HepG2 (cell line): ENCODE measurements at regions not wholly inside any gene's neighbourhood (a gene's known extent, or its start where the extent isn't known, plus 50 kb on each side); places are given as distances from the start of the nearest gene placed in this dataset.

Source experiments
- BHLHE40 ChIP-seq: IDR thresholded peaks from 2 replicates; pipeline ENCODE4 v1.6.1; 2011; ENCODE audit warnings: low read length, improper control_type of control experiment
- EED ChIP-seq: sonication (generic); formaldehyde crosslinking; IDR thresholded peaks from 2 replicates; pipeline ENCODE4 v1.5.0; 2020; ENCODE audit warnings: mild to moderate bottlenecking, missing genetic modification reagents
- ETV6 ChIP-seq: sonication (generic); formaldehyde crosslinking; conservative IDR thresholded peaks from 2 replicates; pipeline ENCODE4 v1.4.0; 2020; ENCODE audit warnings: missing genetic modification reagents
- NFYB ChIP-seq: sonication (generic); formaldehyde crosslinking; IDR thresholded peaks from 2 replicates; pipeline ENCODE4 v1.4.0; 2020; ENCODE audit warnings: missing genetic modification reagents
- POLR2A ChIP-seq, 2 experiments: IDR thresholded peaks; 2 replicates each; pipeline ENCODE4 v1.6.1; 2011; ENCODE audit warnings: low read depth in 2 of 2, low read length in 2 of 2, mild to moderate bottlenecking in 1 of 2, moderate library complexity in 1 of 2; ENCODE audit not compliant: insufficient read depth in 1 of 2
- TARDBP ChIP-seq: sonication (generic); formaldehyde crosslinking; IDR thresholded peaks from 2 replicates; pipeline ENCODE4 v1.8.0; 2022; ENCODE audit warnings: mild to moderate bottlenecking, missing genetic modification reagents
- ZNF550 ChIP-seq: sonication (generic); formaldehyde crosslinking; IDR thresholded peaks from 2 replicates; pipeline ENCODE4 v1.4.0; 2020; ENCODE audit warnings: mild to moderate bottlenecking, missing genetic modification reagents, borderline replicate concordance
- TF ChIP-seq, protein P1 (sequence below): sonication (generic); formaldehyde crosslinking; IDR thresholded peaks from 2 replicates; pipeline ENCODE4 v1.4.0; 2020; ENCODE audit warnings: missing genetic modification reagents, borderline replicate concordance
- TF ChIP-seq, protein P2 (sequence below): sonication (generic); formaldehyde crosslinking; IDR thresholded peaks from 2 replicates; pipeline ENCODE4 v1.9.0; 2021; ENCODE audit warnings: mild to moderate bottlenecking, missing genetic modification reagents
- TF ChIP-seq, protein P3 (sequence below): sonication (generic); formaldehyde crosslinking; IDR thresholded peaks from 2 replicates; pipeline ENCODE4 v1.5.0; 2020; ENCODE audit warnings: mild to moderate bottlenecking, missing genetic modification reagents, moderate library complexity
- TF ChIP-seq, protein P4 (sequence below): sonication (generic); formaldehyde crosslinking; IDR thresholded peaks from 2 replicates; pipeline ENCODE4 v1.5.0; 2020; ENCODE audit warnings: mild to moderate bottlenecking, missing genetic modification reagents, borderline replicate concordance

DNA sequence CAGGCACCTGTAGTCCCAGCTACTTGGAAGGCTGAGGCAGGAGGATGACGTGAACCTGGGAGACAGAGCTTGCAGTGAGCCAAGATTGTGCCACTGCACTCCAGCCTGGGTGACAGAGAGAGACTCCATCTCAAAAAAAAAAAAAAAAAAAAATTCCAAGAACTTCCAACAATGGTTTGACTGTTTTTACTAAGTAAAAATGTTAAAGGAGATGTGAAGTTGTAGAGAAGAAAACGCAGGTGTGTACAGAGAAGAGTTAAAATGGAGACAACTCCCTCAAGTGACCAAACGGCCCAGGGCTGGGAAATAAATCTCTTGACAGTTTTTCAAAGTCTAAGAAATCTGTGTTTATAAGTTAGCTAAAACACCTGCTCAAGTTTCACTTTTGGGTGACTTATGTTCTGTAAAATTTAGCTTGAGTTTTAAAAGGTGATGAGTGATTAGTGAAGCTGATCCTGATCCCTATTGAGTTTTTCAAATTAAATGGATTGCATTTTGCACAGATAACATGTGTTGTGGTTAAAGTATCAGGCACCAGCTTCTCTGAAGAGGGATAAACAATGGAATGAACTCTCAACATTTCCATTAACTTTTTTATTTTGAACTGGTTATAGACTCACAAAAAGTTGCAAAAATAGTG lies 255.2 kb upstream of the CD180 start:
- TF ChIP-seq ETV6 (CRISPR knock-in tag): no peak
- TF ChIP-seq TARDBP: no peak
- no peak for TF ChIP-seq EED (CRISPR knock-in tag)
- TF ChIP-seq, protein P1, sequence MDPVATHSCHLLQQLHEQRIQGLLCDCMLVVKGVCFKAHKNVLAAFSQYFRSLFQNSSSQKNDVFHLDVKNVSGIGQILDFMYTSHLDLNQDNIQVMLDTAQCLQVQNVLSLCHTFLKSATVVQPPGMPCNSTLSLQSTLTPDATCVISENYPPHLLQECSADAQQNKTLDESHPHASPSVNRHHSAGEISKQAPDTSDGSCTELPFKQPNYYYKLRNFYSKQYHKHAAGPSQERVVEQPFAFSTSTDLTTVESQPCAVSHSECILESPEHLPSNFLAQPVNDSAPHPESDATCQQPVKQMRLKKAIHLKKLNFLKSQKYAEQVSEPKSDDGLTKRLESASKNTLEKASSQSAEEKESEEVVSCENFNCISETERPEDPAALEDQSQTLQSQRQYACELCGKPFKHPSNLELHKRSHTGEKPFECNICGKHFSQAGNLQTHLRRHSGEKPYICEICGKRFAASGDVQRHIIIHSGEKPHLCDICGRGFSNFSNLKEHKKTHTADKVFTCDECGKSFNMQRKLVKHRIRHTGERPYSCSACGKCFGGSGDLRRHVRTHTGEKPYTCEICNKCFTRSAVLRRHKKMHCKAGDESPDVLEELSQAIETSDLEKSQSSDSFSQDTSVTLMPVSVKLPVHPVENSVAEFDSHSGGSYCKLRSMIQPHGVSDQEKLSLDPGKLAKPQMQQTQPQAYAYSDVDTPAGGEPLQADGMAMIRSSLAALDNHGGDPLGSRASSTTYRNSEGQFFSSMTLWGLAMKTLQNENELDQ (CRISPR knock-in tag): no peak
- no peak for TF ChIP-seq ZNF550
- no peak for TF ChIP-seq BHLHE40
- no peak for TF ChIP-seq POLR2A (IDR thresholded peaks at IDR 0.05; ENCODE audit: insufficient read depth in 1 of 2, low read depth in 2 of 2, low read length in 2 of 2)
- TF ChIP-seq, protein P2, sequence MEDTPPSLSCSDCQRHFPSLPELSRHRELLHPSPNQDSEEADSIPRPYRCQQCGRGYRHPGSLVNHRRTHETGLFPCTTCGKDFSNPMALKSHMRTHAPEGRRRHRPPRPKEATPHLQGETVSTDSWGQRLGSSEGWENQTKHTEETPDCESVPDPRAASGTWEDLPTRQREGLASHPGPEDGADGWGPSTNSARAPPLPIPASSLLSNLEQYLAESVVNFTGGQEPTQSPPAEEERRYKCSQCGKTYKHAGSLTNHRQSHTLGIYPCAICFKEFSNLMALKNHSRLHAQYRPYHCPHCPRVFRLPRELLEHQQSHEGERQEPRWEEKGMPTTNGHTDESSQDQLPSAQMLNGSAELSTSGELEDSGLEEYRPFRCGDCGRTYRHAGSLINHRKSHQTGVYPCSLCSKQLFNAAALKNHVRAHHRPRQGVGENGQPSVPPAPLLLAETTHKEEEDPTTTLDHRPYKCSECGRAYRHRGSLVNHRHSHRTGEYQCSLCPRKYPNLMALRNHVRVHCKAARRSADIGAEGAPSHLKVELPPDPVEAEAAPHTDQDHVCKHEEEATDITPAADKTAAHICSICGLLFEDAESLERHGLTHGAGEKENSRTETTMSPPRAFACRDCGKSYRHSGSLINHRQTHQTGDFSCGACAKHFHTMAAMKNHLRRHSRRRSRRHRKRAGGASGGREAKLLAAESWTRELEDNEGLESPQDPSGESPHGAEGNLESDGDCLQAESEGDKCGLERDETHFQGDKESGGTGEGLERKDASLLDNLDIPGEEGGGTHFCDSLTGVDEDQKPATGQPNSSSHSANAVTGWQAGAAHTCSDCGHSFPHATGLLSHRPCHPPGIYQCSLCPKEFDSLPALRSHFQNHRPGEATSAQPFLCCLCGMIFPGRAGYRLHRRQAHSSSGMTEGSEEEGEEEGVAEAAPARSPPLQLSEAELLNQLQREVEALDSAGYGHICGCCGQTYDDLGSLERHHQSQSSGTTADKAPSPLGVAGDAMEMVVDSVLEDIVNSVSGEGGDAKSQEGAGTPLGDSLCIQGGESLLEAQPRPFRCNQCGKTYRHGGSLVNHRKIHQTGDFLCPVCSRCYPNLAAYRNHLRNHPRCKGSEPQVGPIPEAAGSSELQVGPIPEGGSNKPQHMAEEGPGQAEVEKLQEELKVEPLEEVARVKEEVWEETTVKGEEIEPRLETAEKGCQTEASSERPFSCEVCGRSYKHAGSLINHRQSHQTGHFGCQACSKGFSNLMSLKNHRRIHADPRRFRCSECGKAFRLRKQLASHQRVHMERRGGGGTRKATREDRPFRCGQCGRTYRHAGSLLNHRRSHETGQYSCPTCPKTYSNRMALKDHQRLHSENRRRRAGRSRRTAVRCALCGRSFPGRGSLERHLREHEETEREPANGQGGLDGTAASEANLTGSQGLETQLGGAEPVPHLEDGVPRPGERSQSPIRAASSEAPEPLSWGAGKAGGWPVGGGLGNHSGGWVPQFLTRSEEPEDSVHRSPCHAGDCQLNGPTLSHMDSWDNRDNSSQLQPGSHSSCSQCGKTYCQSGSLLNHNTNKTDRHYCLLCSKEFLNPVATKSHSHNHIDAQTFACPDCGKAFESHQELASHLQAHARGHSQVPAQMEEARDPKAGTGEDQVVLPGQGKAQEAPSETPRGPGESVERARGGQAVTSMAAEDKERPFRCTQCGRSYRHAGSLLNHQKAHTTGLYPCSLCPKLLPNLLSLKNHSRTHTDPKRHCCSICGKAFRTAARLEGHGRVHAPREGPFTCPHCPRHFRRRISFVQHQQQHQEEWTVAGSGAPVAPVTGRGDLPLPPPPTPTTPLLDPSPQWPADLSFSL (CRISPR knock-in tag): no peak
- TF ChIP-seq, protein P3, sequence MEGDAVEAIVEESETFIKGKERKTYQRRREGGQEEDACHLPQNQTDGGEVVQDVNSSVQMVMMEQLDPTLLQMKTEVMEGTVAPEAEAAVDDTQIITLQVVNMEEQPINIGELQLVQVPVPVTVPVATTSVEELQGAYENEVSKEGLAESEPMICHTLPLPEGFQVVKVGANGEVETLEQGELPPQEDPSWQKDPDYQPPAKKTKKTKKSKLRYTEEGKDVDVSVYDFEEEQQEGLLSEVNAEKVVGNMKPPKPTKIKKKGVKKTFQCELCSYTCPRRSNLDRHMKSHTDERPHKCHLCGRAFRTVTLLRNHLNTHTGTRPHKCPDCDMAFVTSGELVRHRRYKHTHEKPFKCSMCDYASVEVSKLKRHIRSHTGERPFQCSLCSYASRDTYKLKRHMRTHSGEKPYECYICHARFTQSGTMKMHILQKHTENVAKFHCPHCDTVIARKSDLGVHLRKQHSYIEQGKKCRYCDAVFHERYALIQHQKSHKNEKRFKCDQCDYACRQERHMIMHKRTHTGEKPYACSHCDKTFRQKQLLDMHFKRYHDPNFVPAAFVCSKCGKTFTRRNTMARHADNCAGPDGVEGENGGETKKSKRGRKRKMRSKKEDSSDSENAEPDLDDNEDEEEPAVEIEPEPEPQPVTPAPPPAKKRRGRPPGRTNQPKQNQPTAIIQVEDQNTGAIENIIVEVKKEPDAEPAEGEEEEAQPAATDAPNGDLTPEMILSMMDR (CRISPR knock-in tag): no peak
- TF ChIP-seq, protein P4, sequence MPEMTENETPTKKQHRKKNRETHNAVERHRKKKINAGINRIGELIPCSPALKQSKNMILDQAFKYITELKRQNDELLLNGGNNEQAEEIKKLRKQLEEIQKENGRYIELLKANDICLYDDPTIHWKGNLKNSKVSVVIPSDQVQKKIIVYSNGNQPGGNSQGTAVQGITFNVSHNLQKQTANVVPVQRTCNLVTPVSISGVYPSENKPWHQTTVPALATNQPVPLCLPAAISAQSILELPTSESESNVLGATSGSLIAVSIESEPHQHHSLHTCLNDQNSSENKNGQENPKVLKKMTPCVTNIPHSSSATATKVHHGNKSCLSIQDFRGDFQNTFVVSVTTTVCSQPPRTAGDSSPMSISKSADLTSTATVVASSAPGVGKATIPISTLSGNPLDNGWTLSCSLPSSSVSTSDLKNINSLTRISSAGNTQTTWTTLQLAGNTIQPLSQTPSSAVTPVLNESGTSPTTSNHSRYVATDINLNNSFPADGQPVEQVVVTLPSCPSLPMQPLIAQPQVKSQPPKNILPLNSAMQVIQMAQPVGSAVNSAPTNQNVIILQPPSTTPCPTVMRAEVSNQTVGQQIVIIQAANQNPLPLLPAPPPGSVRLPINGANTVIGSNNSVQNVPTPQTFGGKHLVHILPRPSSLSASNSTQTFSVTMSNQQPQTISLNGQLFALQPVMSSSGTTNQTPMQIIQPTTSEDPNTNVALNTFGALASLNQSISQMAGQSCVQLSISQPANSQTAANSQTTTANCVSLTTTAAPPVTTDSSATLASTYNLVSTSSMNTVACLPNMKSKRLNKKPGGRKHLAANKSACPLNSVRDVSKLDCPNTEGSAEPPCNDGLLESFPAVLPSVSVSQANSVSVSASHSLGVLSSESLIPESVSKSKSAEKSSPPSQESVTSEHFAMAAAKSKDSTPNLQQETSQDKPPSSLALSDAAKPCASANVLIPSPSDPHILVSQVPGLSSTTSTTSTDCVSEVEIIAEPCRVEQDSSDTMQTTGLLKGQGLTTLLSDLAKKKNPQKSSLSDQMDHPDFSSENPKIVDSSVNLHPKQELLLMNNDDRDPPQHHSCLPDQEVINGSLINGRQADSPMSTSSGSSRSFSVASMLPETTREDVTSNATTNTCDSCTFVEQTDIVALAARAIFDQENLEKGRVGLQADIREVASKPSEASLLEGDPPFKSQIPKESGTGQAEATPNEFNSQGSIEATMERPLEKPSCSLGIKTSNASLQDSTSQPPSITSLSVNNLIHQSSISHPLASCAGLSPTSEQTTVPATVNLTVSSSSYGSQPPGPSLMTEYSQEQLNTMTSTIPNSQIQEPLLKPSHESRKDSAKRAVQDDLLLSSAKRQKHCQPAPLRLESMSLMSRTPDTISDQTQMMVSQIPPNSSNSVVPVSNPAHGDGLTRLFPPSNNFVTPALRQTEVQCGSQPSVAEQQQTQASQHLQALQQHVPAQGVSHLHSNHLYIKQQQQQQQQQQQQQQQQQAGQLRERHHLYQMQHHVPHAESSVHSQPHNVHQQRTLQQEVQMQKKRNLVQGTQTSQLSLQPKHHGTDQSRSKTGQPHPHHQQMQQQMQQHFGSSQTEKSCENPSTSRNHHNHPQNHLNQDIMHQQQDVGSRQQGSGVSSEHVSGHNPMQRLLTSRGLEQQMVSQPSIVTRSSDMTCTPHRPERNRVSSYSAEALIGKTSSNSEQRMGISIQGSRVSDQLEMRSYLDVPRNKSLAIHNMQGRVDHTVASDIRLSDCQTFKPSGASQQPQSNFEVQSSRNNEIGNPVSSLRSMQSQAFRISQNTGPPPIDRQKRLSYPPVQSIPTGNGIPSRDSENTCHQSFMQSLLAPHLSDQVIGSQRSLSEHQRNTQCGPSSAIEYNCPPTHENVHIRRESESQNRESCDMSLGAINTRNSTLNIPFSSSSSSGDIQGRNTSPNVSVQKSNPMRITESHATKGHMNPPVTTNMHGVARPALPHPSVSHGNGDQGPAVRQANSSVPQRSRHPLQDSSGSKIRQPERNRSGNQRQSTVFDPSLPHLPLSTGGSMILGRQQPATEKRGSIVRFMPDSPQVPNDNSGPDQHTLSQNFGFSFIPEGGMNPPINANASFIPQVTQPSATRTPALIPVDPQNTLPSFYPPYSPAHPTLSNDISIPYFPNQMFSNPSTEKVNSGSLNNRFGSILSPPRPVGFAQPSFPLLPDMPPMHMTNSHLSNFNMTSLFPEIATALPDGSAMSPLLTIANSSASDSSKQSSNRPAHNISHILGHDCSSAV (CRISPR knock-in tag): no peak
- no peak for TF ChIP-seq NFYB (CRISPR knock-in tag)
